Heart right ventricle (tissue), 16 donors: ENCODE measurements at regions not wholly inside any gene's neighbourhood (a gene's known extent, or its start where the extent isn't known, plus 50 kb on each side); places are given as distances from the start of the nearest gene placed in this dataset.

ENCODE experiments used
- ATAC-seq, 8 donors: fragments of 200-7000 bp; cut with Tn5 transposase; one replicate each; pipeline ENCODE4 v1.9.1; 2020; ENCODE audit warnings: mild to moderate bottlenecking in 8 of 8, moderate library complexity in 8 of 8, moderate number of reproducible peaks in 1 of 8
- DNase-seq, 2 donors: peaks; one replicate each; pipeline ENCODE4 v3.0.0-alpha.2; 2020
- H3K27ac ChIP-seq, 10 donors: fragments of 200-600 bp; sonication (generic) in 2 of 10; one replicate each; pipeline versions ENCODE4 v1.5.0 to v1.8.0; 2020 to 2022; ENCODE audit warnings: mild to moderate bottlenecking in 3 of 10
- H3K27me3 ChIP-seq, 7 donors: fragments of 200-600 bp; one replicate each; pipeline ENCODE4 v1.8.0; 2021 to 2022; ENCODE audit warnings: mild to moderate bottlenecking in 2 of 7
- H3K36me3 ChIP-seq, 9 donors: fragments of 200-600 bp; sonication (generic) in 1 of 9; one replicate each; pipeline versions ENCODE4 v1.5.0 to v1.8.0; 2020 to 2022; ENCODE audit warnings: mild to moderate bottlenecking in 2 of 9
- H3K4me1 ChIP-seq, 9 donors: fragments of 200-600 bp; sonication (generic) in 1 of 9; one replicate each; pipeline versions ENCODE4 v1.5.0 to v1.8.0; 2020 to 2022; ENCODE audit warnings: mild to moderate bottlenecking in 4 of 9
- H3K4me3 ChIP-seq, 10 donors: fragments of 200-600 bp; sonication (generic) in 2 of 10; one replicate each; pipeline versions ENCODE4 v1.5.0 to v1.8.0; 2020 to 2022; ENCODE audit warnings: mild to moderate bottlenecking in 7 of 10, moderate library complexity in 2 of 10
- H3K9me3 ChIP-seq, 11 donors: fragments of 200-600 bp in 10 of 11; sonication (generic) in 2 of 11; one replicate each; pipeline versions ENCODE4 v1.5.0 to v1.8.0; 2013 to 2022; ENCODE audit warnings: mild to moderate bottlenecking in 2 of 11, control low read depth in 1 of 11, moderate library complexity in 1 of 11
- CTCF ChIP-seq, 9 donors: fragments of 200-600 bp; sonication (generic) in 2 of 9; IDR thresholded peaks; one replicate each; pipeline versions ENCODE4 v1.5.0 to v1.8.0; 2021 to 2022; ENCODE audit warnings: antibody characterized with exemption in 9 of 9, mild to moderate bottlenecking in 5 of 9, moderate library complexity in 1 of 9
- WGBS, 2 donors: extraction: QIAGEN DNeasy Blood & Tissue Kit; methylation state at CpG; one replicate each; pipeline ENCODE4 v1.1.7; 2013; ENCODE audit warnings: inconsistent platforms in 1 of 2; 5-methylcytosine and 5-hydroxymethylcytosine counted together
- intact Hi-C, 10 donors: fragments of 100-400 bp; cut with DNase I; formaldehyde crosslinking; loops; one replicate each; pipeline versions ENCODE4 v1.11.1 to v1.14.2; 2022
- donor health status: Arrhythmogenic right ventricular cardiomyopathy.
- donor health status: ischemic (EF 13 %, LVEDD 7.1; RV severe dilation, severe dysfunction).
- donor health status: healthy with polysubstance abuse.
- donor health status: DM: no; HTN: yes; CAD: no.
- donor health status: DM: no; HTN: no; CAD: no.
- donor health status: ischemic (EF 25% LVEDD 6.9; RV normal size, moderate dysfunction).
- donor health status: ischemic (EF 25% LVEDD 5.7; RV mildly dilated, moderate dysfunction).
- donor health status: healthy.
- donor health status: DM: yes; HTN: yes; CAD: no.
- donor health status: Ischemic cardiomyopathy.
- donor health status: ischemic (EF 35%, LVEDD 5.7; RV mildly dilated, moderate dysfunction).
- donor health status: nonischemic (EF 11% LVEDD 7.7; RV severe dilation, severe dysfunction).
- donor health status: DM: yes; HTN: yes; CAD: no.
- donor health status: PGD.
- donor health status: ischemic (EF 29% LVEDD 5.4; RV normal size, mild dysfunction).
- donor health status: nonischemic (EF 23%, LVEDD 6.1; RV moderate dilation, normal function).

- Histone ChIP-seq H3K27me3 (peaks cover 0 to 6% (median 0%) of the 10 kb centered on the region in 7 donors), H3K36me3 (no peaks in the 10 kb centered on the region), H3K27ac (peak overlapping the region in 3 of 10 donors; percentile 28 to 62 (median 57)), H3K4me3 (no peak overlapping the region), H3K9me3 (no peaks in the 10 kb centered on the region), H3K4me1 (peaks cover 7 to 39% (median 24%) of the 10 kb centered on the region in 9 donors)
- ATAC-seq: peak; percentile 52 to 81 (median 68)
- no peak for TF ChIP-seq CTCF (IDR thresholded peaks at IDR 0.05)
- DNase-seq: no peak
- intact Hi-C loops: no loop called here
- 29 to 43% methylated on average over 10 of the region's 10 CpGs for WGBS, 2 donors
Measured at GRCh38 chr1:229058729-229059128, 212.2 kb upstream of the RAB4A start.

- Histone ChIP-seq H3K4me3 (no peak overlapping the region), H3K36me3 (no peaks in the 10 kb centered on the region), H3K27me3 (peaks cover 0 to 7% (median 0%) of the 10 kb centered on the region in 7 donors), H3K4me1 (peaks cover 7 to 47% (median 28%) of the 10 kb centered on the region in 9 donors), H3K27ac (peak overlapping the region in 3 of 10 donors; percentile 49 to 65 (median 57)), H3K9me3 (no peaks in the 10 kb centered on the region)
- 27 to 34% methylated on average over 9 of the region's 9 CpGs for WGBS, 2 donors
- no peak for TF ChIP-seq CTCF (IDR thresholded peaks at IDR 0.05)
- ATAC-seq: peak; percentile 77 to 87 (median 82)
- peak; percentile 35 to 46 for DNase-seq
- intact Hi-C loops: no loop called here
Measured at GRCh38 chr1:229059671-229060539, 211.0 kb upstream of the RAB4A start.

- H3K4me1 ChIP-seq: peaks cover 7 to 64% (median 28%) of the 10 kb centered on the region in 9 donors
Measured at GRCh38 chr1:229062135-229062534, 208.8 kb upstream of the RAB4A start.

More at GRCh38 chr1:229062135-229062534, 208.8 kb upstream of the RAB4A start:
- no peak overlapping the region for H3K4me3 ChIP-seq
- TF ChIP-seq CTCF (IDR thresholded peaks at IDR 0.05): no peak
- H3K27ac ChIP-seq: no peak overlapping the region
- peak in 3 of 8 donors; percentile 32 to 76 (median 46) for ATAC-seq
- DNase-seq: peak in 1 of 2 donors; percentile 51
- H3K27me3 ChIP-seq: peaks cover 0 to 8% (median 0%) of the 10 kb centered on the region in 7 donors
- H3K36me3 ChIP-seq: no peaks in the 10 kb centered on the region
- intact Hi-C loops: no loop called here
- no peaks in the 10 kb centered on the region for H3K9me3 ChIP-seq
- 56 to 86% methylated on average over 5 of the region's 5 CpGs for whole genome bisulfite sequencing, 2 donors
